GM12864 (cell line): ENCODE measurements at regions not wholly inside any gene's neighbourhood (a gene's known extent, or its start where the extent isn't known, plus 50 kb on each side); places are given as distances from the start of the nearest gene placed in this dataset.

Experiments used
- DNase-seq: peaks from one replicate; pipeline ENCODE4 v3.0.0-alpha.2; 2011; ENCODE audit warnings: low read depth
- H3K4me3 ChIP-seq: 2 replicates; pipeline ENCODE4 v1.5.1; 2011; ENCODE audit warnings: mild to moderate bottlenecking, low read depth, low read length, control low read depth
- CTCF ChIP-seq: IDR thresholded peaks from 2 replicates; pipeline ENCODE4 v1.5.1; 2011; ENCODE audit warnings: low read depth, mild to moderate bottlenecking, moderate library complexity, low read length, control low read depth, inconsistent platforms; ENCODE audit errors: missing control alignments

DNA sequence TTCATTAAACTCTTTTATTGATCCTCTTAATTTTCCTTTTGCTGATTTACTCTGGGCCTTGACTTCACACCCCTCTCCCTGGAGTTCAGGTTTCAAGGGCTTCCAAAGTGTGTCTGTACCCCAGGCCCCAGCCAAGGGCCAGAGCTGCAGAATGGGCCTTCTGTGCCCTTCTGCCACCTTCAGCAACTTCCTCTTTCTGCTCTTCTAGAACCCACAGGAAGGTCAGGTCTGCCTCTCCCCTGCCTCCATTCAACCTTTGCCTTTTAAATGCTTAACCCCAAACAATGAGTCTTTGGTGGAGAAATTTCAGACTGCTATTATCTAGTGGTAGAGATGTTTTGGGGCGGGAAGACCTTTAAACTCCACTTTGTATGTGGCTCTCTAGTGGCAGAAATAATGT, 63.1 kb downstream of the TSN start:
- no peak for TF ChIP-seq CTCF
- no peak overlapping the region for H3K4me3 ChIP-seq
- DNase-seq = no peak

- no peak overlapping the region for H3K4me3 ChIP-seq
- no peak for TF ChIP-seq CTCF
- DNase-seq = no peak
Observed at GRCh38 chr2:121819846-121820245, 64.4 kb downstream of the TSN start.

DNA sequence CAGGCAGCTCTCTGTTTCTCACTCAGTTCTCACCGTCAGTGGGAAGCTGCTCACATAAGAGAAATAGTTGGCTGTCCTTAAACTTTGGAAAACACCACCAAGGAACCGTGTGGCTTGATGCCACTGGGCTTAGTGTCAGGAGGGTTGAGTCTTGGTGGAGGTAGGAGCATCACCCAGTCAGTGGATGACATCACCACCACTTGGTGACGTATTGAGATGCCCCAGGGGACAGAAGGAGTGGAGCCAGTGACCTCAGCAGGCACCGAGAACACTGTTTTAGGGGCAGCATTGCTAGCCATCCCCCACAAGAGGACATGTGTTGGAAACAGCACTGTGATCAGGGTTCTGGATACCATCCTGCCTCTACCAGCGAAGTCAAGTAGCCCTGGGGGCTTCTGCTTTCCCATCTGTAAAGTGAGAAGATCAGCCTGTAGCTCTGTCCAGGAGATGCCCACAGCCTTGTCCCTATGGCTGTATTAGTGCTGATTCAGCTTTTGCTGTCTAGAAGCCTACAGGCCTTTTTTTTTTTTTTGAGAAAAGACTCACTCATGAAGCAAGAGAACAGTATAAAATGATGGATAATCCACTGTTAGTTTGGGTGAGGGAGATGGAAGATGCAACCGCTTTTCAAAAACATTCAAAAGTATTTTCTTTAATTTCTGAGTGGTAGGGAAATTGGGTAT, 66.2 kb downstream of the TSN start:
- DNase-seq = no peak
- no peak for TF ChIP-seq CTCF
- H3K4me3 ChIP-seq = no peak overlapping the region

- no peak overlapping the region for H3K4me3 ChIP-seq
- no peak for DNase-seq
- no peak for TF ChIP-seq CTCF
Observed at GRCh38 chr2:121824264-121824663, 68.8 kb downstream of the TSN start.

DNA sequence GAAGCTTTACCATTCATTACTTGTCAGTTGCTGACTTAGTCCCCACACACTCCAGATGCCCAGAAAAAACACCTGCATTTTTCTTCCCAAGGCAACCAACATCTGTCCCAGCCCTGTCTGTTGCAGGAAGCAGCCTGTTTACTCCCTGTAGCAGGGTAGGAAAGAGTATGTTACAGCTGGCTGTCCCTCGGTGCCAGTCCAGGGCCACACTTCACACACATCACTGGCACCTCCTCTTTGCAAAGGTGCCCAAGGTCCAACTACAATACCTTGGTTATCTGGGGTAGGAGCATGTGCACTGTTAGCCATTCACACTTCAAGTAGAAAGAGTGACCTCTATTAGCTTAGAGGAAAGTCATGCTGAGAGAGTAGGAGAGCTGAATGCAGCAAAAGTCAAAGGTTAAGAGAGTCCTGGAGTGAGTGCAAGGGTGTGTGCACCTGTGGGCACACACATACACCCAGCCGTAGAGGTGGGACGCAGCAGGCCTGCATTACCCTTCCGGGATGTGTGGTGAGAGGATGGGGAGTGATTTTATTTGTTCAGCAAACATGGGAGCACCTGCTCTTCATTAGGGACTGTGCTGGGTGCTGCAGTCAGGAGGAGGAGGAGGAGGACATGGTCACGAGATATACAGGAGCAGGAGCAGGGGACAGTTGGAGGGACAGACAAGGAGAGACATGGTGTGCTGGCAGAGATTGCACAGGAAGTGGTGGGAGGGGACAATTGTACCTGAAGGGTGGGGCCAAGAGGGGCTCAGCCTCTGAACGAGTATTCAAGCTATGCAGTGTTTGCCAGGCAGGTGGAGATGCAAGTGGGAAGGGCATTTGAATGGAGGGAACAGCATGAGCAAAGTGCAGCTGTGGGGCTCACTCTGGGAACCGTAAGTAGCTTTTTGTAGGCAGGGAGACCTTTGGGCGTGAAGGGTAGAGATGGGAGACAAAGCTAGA, 69.8 kb downstream of the TSN start:
- TF ChIP-seq CTCF = no peak
- no peak overlapping the region for H3K4me3 ChIP-seq
- no peak for DNase-seq

GRCh38 chr2:121826036-121826435, 70.6 kb downstream of the TSN start:
- DNase-seq = no peak
- no peak overlapping the region for H3K4me3 ChIP-seq
- no peak for TF ChIP-seq CTCF
